Stimulated activated CD4-positive, alpha-beta T cell treated with anti-CD3 and anti-CD28 coated beads, Interleukin-15, amount 100 ng/mL, for 48 hours (primary cell): ENCODE measurements at regions not wholly inside any gene's neighbourhood (a gene's known extent, or its start where the extent isn't known, plus 50 kb on each side); places are given as distances from the start of the nearest gene placed in this dataset.

Experiments used
- DNase-seq, 2 donors: peaks; one replicate each; pipeline ENCODE4 v3.0.0-alpha.2; 2020; ENCODE audit warnings: low read depth in 2 of 2

GRCh38 chr16:55264949-55265348 lies 59.1 kb upstream of the IRX6 start:
- DNase-seq, result no peak

GRCh38 chr16:55265926-55266325 lies 58.1 kb upstream of the IRX6 start:
- no peak for DNase-seq

DNA sequence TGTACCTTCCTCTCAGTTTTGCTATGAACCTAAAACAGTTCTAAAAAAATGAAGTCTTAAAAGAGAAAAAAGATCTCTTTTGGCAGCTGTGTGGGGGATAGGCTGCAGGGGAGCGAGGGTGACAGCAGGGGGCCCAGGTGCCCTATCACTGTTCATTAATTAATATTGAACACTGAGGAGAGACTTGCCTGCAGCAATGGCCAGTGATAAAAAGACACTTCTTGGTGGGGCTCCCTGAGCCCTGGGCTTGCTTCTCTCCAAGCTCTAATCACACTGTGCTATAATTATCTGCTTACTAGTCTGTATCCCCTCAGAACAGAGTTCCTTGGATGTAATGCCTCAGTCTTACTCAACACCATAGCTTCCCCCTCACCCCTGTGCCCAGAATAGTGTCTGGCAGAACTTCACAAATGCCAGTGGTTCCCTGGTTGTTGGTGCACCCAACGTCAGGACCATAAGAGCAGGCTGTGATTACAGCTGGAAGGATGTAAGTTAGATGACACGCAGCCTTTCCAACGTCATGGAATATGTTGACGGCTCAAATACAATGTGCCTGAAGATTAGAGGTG lies 52.0 kb upstream of the IRX6 start:
- DNase-seq, result no peak

DNA sequence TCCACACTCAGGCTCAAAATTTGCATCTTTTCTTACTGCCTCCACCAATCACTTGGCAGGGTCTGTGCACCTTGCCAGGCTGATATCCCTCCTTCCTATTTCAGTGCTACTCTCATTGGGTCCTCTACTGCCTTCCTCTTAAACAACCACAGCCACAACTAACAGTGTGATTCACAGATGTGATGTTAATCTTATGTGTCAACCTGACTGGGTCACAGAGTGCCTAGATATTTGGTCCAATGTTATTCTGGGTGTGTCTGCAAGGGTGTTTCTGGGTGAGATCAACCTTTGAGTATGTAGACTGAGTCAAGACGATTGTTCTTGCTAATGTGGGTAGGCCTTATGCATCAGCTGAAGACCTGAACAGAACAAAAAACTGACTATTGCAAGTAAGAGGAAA lies 51.3 kb upstream of the IRX6 start:
- no peak for DNase-seq

DNA sequence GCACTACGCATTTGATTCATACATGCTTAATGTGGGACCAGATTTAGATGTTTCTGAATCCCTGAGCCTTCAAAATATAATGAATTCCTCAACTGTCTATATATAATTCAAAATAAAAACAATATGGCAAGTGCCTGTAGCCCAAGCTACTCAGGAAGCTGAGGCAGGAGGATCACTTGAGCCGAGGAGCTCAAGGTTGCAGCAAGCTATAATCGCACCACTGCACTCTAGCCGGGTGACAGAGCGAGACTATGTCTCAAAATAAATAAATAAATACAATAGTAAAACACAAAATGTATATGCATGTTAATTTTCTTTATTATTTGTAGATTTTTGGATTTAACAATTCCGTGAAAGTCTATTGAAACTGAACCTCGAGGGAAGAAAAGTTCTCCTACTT lies 50.6 kb upstream of the IRX6 start:
- DNase-seq, result no peak

DNA sequence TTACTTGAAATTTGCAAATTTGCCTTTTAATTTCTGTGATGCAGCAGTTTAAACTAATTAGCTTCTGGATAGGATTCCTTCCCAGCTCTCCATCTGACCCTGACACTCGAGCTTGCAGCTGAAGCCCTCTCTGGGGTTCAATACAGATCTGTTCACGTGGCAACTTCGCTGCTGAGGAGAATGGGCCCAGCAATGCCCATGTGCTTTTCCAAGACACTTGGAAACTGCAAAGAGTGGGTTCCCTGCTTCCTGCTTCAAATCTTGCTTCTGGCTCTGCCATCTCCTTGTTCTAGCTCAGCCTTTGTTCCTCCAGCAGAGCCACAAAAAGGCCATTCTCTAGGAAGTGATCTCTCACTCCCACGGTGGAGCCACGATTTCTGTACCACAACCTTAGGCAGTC lies 50.0 kb upstream of the IRX6 start:
- no peak for DNase-seq
